ENCODE measurements at regions not wholly inside any gene's neighbourhood (a gene's known extent, or its start where the extent isn't known, plus 50 kb on each side); places are given as distances from the start of the nearest gene placed in this dataset.

DNA sequence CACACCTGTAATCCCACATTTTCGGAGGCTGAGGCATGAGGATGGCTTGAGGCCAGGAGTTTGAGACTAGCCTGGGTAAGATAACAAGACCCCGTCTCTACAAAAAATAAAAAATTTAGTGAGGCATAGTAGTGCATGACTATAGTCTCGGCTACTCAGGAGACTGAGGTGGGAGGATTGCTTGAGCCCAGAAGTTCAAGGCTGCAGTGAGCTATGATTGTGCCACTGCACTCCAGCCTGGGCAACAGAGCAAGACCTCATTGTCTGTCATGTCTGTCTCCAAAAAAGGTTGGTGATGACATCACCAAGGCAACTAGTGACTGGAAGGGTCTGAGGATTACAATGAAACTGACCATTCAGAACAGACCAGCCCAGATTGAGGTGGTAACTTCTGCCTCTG is 83.5 kb upstream of the COCH start:
- TF ChIP-seq, protein P1, sequence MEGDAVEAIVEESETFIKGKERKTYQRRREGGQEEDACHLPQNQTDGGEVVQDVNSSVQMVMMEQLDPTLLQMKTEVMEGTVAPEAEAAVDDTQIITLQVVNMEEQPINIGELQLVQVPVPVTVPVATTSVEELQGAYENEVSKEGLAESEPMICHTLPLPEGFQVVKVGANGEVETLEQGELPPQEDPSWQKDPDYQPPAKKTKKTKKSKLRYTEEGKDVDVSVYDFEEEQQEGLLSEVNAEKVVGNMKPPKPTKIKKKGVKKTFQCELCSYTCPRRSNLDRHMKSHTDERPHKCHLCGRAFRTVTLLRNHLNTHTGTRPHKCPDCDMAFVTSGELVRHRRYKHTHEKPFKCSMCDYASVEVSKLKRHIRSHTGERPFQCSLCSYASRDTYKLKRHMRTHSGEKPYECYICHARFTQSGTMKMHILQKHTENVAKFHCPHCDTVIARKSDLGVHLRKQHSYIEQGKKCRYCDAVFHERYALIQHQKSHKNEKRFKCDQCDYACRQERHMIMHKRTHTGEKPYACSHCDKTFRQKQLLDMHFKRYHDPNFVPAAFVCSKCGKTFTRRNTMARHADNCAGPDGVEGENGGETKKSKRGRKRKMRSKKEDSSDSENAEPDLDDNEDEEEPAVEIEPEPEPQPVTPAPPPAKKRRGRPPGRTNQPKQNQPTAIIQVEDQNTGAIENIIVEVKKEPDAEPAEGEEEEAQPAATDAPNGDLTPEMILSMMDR (IDR thresholded peaks at IDR 0.05; ENCODE audit: insufficient read depth, low read depth, low read length) = no peak
- TF ChIP-seq EZH2 (IDR thresholded peaks at IDR 0.05; ENCODE audit: insufficient read depth, low read length) = no peak
